ENCODE measurements at regions not wholly inside any gene's neighbourhood (a gene's known extent, or its start where the extent isn't known, plus 50 kb on each side); places are given as distances from the start of the nearest gene placed in this dataset.

DNA sequence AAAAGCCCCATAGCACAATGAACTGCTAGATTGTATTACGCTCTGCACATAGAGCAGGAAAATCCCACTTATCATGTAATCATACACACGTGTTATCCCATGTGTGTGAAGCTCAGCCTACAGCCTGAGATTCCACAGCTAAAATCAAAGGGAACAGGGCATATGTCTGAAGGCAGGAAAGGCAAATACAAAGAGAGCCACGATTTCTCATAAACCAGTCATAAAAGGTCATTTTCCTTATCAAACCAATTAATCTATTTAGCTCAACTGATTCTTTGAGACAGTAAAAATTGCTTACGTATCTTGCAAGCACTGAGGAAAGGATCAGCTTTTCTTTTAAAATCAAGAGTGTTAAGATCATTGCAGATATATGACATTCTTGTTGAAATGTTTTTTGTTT, 199.5 kb upstream of the TBL1XR1 start:
- Histone ChIP-seq H3K79me2 (ENCODE audit: low read length) (no peaks in the 10 kb centered on the region), H3K36me3 (ENCODE audit: low read depth, low read length) (no peaks in the 10 kb centered on the region), H3K4me1 (ENCODE audit: insufficient read depth, low read length) (peaks cover 5% of the 10 kb centered on the region; the same call in 1 of the 2 replicates), H3K9me3 (ENCODE audit: low read length) (no peaks in the 10 kb centered on the region), H4K20me1 (ENCODE audit: low read length) (no peaks in the 10 kb centered on the region), H3K4me3 (ENCODE audit: low read length) (no peak overlapping the region), H2AFZ (ENCODE audit: low read length) (no peak overlapping the region), H3F3A (ENCODE audit: low read length, unreplicated experiment) (no peaks in the 10 kb centered on the region), H3K9me2 (replicated peaks; ENCODE audit: low read length) (no peaks in the 10 kb centered on the region), H3K9ac (ENCODE audit: low read length) (no peak overlapping the region), H3K27ac (ENCODE audit: low read length) (no peak overlapping the region), H3K4me2 (ENCODE audit: low read length) (no peak overlapping the region), H3K27me3 (ENCODE audit: low read length) (no peaks in the 10 kb centered on the region)
- POLR2A ChIA-PET (ENCODE audit: unreplicated experiment): interaction anchor here (0.7 kb wide), 1 partner anchor 29 kb away, joined by 3 read pairs; no protein-coding TSS in a partner anchor
- ATAC-seq: peak; percentile 29; the same call in 1 of the 2 replicates
- BruUV-seq (replicated peaks): no TSS peak
- no peak for DNase-seq
- CTCF ChIA-PET: no interaction called here
- TF ChIP-seq EZH2 (IDR thresholded peaks at IDR 0.05; ENCODE audit: low read length, unreplicated experiment): no peak
- no peak for TF ChIP-seq EZH2phosphoT487 (IDR thresholded peaks at IDR 0.05; ENCODE audit: borderline replicate concordance, low read length)
- TF ChIP-seq CTCF (conservative IDR thresholded peaks at IDR 0.05; ENCODE audit: low read depth, low read length): no peak
- intact Hi-C loops (cut with micrococcal nuclease): no loop called here

- Histone ChIP-seq H3K27me3 (ENCODE audit: low read length) (no peaks in the 10 kb centered on the region), H3K9me2 (replicated peaks; ENCODE audit: low read length) (no peaks in the 10 kb centered on the region), H3K9ac (ENCODE audit: low read length) (no peak overlapping the region), H3K4me2 (ENCODE audit: low read length) (no peak overlapping the region), H3K27ac (ENCODE audit: low read length) (no peak overlapping the region), H3K79me2 (ENCODE audit: low read length) (no peaks in the 10 kb centered on the region), H3K4me3 (ENCODE audit: low read length) (no peak overlapping the region), H4K20me1 (ENCODE audit: low read length) (no peaks in the 10 kb centered on the region), H3F3A (ENCODE audit: low read length, unreplicated experiment) (no peaks in the 10 kb centered on the region), H3K36me3 (ENCODE audit: low read depth, low read length) (no peaks in the 10 kb centered on the region), H3K4me1 (ENCODE audit: insufficient read depth, low read length) (peaks cover 5% of the 10 kb centered on the region; the same call in 1 of the 2 replicates), H3K9me3 (ENCODE audit: low read length) (no peaks in the 10 kb centered on the region), H2AFZ (ENCODE audit: low read length) (no peak overlapping the region)
- CTCF ChIA-PET: no interaction called here
- no peak for ATAC-seq
- POLR2A ChIA-PET (ENCODE audit: unreplicated experiment): no interaction called here
- TF ChIP-seq EZH2phosphoT487 (IDR thresholded peaks at IDR 0.05; ENCODE audit: borderline replicate concordance, low read length): no peak
- no peak for TF ChIP-seq EZH2 (IDR thresholded peaks at IDR 0.05; ENCODE audit: low read length, unreplicated experiment)
- TF ChIP-seq CTCF (conservative IDR thresholded peaks at IDR 0.05; ENCODE audit: low read depth, low read length): no peak
- intact Hi-C loops (cut with micrococcal nuclease): no loop called here
- peak; percentile 53 for DNase-seq
- BruUV-seq (replicated peaks): no TSS peak
Measured at GRCh38 chr3:177401375-177401774, 204.1 kb upstream of the TBL1XR1 start.

- H3K27ac ChIP-seq (ENCODE audit: low read length): no peak overlapping the region
- H3K4me1 ChIP-seq (ENCODE audit: insufficient read depth, low read length): peaks cover 5% of the 10 kb centered on the region; the same call in 1 of the 2 replicates
- H3K27me3 ChIP-seq (ENCODE audit: low read length): no peaks in the 10 kb centered on the region
- no peak overlapping the region for H2AFZ ChIP-seq (ENCODE audit: low read length)
- H3K9me3 ChIP-seq (ENCODE audit: low read length): no peaks in the 10 kb centered on the region
- no TSS peak for BruUV-seq (replicated peaks)
- CTCF ChIA-PET: no interaction called here
- no peak overlapping the region for H3K9ac ChIP-seq (ENCODE audit: low read length)
- H3K79me2 ChIP-seq (ENCODE audit: low read length): no peaks in the 10 kb centered on the region
- intact Hi-C loops (cut with micrococcal nuclease): no loop called here
- DNase-seq (no peak), ATAC-seq (no peak)
- POLR2A ChIA-PET (ENCODE audit: unreplicated experiment): no interaction called here
- no peak overlapping the region for H3K4me2 ChIP-seq (ENCODE audit: low read length)
- no peaks in the 10 kb centered on the region for H4K20me1 ChIP-seq (ENCODE audit: low read length)
- H3K36me3 ChIP-seq (ENCODE audit: low read depth, low read length): no peaks in the 10 kb centered on the region
- TF ChIP-seq EZH2phosphoT487 (IDR thresholded peaks at IDR 0.05; ENCODE audit: borderline replicate concordance, low read length): no peak
- no peak for TF ChIP-seq CTCF (conservative IDR thresholded peaks at IDR 0.05; ENCODE audit: low read depth, low read length)
- no peak for TF ChIP-seq EZH2 (IDR thresholded peaks at IDR 0.05; ENCODE audit: low read length, unreplicated experiment)
- H3K9me2 ChIP-seq (replicated peaks; ENCODE audit: low read length): no peaks in the 10 kb centered on the region
- no peak overlapping the region for H3K4me3 ChIP-seq (ENCODE audit: low read length)
- H3F3A ChIP-seq (ENCODE audit: low read length, unreplicated experiment): no peaks in the 10 kb centered on the region
Measured at GRCh38 chr3:177402533-177402932, 205.3 kb upstream of the TBL1XR1 start.

Data from PC-3 (cell line).